HL-60/S4 (cell line): ENCODE measurements at regions not wholly inside any gene's neighbourhood (a gene's known extent, or its start where the extent isn't known, plus 50 kb on each side); places are given as distances from the start of the nearest gene placed in this dataset.
"Not testable (repeated sequence)": the region's sequence is repeated elsewhere in the genome, so short reads cannot be mapped to it uniquely, and the experiment has no call there.

Experiments used
- in situ Hi-C: fragments of 300-500 bp; cut with MboI; formaldehyde crosslinking; loops from 2 replicates; pipeline ENCODE4 v1.14.3; 2022; ENCODE audit warnings: low sequenced_read_pairs

DNA sequence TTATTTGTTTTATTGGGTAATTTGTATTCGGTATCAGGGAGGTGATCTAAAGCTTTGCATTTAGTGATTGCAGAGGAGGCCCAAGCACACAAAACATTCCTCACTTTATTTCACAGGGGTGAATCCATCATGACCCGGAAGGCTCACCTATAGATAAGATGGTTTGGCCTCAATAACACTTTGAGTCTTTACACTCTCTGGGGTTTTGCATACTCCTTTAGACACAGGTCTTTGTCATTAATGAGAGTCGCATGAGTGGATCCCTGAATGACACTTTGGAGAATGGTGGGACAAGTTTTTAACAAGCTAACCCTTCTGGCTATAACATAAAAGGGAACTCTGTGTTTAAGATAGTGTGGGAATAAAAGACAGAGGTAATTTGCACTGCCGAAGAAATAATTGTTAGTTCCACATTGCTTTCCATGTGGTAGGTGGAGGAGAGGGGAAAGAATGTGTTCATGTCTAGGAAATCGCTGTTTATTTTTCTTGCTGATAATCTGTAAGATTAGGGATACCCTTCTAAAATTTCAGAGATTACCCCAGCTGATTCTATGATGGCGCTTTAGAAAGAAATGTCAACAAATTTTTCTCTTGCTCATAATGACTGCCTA, 455.8 kb downstream of the TFEC start:
- in situ Hi-C loops = no loop called here

DNA sequence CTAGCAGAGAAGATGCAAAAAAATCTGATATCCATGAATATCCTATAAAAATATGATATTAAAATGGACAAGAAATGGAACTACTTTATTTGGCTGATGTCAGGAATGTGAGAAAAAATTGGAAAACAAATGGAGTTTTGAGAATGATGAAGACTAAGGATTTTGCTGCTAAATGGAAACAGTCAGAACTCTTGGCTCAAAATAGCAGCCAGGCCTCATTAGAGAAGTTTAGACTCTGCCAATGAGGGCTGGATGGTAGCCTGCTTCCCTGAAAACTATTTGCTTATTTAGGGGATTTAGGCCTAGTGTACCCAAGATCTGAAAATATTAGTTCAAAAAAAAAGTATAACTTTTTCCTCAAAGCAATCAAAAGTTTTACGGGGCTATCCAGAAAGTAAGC, 458.5 kb downstream of the TFEC start:
- in situ Hi-C loops = no loop called here

DNA sequence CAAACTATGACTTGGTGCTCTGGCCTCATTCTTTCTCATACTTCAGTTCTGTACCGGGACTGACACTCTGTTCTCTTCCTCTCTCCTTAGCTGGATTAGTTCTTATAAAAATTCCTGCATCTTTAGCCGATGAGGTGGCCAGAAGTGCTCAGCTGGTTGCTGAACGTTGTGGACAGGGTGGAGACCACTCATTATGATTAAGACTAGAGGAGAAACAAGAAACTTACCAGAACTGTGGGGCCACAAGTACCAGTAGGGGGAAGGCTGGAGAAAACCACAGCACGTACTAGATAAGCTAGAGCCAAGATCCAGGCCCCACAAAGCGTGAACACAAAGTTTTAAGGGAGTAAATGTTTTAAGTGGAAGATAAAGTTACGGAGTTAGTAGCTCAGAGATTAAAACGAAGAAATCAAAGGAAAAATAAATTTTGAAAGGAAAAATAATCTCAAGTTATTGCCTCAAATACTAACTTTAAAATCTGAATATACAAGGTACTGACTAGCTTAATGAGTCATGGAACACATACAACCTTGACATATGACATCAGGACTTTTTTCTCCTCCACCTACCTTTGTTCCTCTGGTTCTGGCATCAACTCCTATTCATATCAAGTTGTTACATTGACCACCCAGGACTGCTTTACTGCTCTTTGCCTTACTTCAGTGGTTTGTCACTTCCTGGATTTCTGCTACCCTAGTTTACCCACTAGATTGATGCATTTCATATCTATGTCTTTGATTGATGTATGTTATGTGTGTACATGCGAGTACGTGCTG, 469.0 kb downstream of the TFEC start:
- in situ Hi-C loops = no loop called here

DNA sequence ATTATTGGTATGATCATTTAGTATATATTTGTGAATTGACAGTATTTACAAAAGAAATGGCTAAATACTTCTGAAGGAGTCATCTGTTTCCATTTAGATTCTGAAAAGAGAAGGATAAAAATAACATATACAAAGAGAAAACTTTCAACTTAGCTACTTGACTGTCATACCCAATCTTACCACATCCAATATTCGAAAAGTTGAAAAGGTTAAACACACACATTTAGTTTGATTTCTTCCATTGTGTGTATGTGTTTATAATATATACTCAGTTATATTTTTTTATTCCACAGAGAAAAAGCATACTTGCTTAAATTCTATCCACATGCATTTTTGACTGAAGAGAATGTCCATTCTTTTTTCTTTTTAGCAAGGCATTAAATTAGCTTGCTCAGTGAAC, 470.7 kb downstream of the TFEC start:
- in situ Hi-C loops = no loop called here

DNA sequence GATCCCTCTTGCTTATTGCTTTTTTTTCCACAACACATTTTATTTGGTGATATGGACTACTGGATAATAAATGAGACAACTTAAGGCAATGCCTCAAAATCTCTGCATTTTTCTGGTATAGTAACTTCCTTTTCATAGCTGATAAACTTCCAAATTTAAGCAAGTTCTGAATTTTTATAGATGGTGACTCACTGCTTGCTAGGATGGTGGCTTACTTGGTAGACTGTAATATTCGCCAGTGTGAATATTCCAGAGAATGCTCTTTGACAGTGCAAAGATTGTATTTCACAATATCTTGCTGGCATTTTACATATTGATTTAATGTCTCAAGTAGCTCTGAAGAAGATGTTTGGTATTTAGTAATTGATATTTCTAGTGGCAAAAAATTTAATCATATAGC, 472.4 kb downstream of the TFEC start:
- in situ Hi-C loops = no loop called here

DNA sequence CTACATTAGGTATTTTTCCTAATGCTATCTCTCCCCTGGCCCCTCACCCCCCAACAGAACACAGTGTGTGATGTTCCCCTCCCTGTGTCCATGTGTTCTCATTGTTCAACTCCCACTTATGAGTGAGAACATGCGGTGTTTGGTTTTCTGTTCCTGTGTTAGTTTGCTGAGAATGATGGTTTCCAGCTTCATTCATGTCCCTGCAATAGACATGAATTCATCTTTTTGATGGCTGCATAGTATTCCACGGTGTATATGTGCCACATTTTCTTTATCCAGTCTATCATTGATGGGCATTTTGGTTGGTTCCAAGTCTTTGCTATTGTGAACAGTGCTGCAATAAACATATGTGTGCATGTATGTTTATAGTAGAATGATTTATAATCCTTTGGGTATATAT, 473.3 kb downstream of the TFEC start:
- in situ Hi-C loops = not testable (repeated sequence)

DNA sequence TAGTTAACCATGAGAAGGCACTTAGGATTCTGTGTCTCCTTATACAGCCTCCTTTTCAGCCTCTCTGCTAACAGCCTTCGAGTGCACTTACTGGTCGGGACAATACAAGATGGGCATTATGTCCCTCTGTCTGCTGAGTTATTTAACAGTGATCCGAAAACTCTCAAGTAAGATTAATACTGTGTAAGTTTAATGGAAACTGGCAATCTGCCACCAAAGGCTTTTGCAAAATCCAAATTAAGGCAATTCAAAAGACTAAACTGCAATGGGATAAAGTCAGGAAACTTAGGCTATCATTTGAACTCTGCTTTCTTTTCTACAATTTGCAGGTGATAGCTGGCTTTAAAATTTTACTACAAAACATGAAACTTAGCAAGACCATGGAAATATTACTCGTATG, 477.8 kb downstream of the TFEC start:
- in situ Hi-C loops = no loop called here

DNA sequence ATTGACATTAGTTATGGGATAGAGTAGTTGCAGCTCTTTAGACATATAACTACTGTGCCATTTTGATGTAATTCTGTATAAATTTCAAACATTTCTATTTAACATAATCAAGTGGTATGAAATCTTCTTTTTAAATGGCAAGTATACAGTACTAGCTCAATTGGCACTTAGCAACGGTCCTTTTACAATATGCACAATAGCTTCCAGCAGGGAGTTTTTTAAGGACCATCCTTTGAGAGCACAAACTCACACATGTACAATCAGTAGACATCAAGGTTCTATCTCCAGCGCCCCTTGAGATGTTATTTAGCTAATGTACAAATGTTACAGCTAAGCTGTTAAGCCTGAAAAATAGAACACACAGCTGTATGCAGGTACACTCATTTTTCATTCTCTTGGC, 480.7 kb downstream of the TFEC start:
- in situ Hi-C loops = no loop called here

DNA sequence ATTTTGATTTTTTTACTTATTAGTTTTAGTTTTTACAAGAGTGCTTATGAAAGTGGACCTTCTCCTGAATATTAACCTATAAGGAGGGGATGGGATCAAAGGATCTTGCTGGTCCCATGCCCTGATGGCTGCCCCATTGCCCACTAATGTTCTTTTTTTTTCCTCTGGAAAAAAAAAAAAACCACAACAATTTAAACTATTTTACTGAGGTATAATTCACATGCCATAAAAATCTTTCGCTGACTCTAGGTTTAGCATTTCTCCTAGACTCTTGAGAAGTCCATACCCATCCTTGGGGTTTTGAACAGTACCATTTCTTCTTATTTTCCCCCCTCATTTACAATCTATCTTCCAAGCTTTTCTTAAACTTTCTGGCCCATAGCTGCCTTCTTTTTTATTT, 481.8 kb downstream of the TFEC start:
- in situ Hi-C loops = no loop called here

DNA sequence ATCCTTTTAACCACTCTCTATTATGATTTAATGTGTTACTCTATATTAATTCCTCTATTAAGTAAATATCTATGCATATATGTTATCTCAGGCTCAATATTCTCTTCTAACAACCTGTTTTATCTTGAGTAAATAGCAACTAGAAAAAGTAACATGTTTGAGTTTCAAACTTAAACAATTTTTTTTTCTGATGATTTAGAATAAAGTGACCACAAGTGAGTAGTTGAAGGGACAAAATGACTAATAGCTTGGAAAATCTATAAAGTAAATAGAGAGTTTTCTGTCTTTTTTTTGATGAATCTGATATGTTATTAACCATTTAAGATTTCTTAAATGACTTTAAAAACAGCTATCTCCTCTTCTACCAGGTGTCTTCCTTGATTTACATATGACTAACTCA, 483.8 kb downstream of the TFEC start:
- in situ Hi-C loops = no loop called here

DNA sequence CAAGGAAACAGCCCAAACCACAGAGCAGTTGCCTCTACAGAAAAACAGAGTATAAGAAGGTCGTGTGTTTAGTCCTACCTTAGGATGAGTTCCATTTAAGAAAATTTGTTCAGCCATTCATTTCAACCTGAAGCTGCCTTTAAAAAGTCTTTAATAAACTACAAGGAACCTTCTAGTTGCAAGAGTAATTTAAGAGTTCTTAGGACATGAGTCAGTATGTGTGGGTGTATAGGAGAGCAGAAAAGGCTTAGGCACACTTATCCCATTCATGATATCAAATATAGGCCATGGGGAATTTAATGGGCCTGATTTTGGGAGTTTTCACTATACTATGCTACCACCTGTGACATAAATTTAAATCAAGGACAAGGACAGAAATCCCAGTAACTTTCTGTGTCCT, 496.8 kb downstream of the TFEC start:
- in situ Hi-C loops = no loop called here

DNA sequence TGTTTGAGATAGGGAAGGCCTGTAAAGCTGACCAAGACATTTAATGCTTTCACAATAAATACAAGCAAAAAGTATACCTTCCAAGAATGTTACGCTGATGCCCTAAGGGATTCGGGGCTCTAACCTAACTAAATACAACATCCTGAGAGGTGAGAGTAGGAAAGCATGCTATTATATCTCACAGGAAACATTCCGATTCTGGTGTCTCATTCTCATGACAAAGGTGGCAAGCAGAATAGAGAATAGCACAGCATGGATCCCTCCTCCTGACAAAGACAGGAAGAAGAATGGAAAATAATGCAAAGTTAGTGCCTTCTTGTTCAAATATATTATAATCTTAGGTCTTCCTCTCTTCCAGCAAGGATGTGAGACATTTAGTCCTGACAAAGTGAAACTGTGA, 504.3 kb downstream of the TFEC start:
- in situ Hi-C loops = no loop called here

DNA sequence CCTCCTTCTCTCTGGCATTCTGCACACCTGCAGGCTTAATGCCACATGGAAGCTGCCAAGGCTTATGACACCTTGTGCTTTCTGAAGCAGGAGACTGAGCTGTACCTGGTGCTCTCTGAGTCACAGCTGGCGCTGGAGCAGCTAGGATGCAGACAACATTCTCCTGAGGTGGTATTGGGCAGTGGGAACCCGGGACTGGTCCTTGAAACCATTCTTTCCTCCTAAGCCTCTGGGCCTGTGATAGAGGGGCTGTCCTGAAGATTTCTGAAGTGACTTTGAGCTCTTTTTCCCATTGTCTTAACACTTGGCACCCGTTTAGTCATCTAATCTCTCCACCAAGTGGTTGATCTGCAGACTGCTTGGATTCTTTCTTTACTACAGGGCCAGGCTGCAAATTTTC, 508.4 kb downstream of the TFEC start:
- in situ Hi-C loops = no loop called here

DNA sequence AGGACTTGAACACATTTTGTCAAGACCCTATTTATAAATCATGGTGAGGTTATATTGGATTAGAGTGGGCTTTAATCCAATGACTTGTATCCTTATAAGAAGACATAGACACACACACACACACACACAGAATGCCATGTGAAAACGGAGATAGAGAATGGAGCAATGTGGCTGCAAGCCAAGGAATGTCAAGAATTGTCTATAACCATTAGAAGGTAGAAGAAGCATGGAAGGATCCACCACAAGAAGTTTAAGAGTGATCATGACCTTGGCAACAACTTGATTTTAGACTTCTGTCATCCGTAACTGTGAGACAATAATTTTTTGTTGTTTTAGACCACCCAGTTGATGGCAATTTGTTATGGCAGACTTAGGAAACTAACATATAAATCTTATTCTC, 514.2 kb downstream of the TFEC start:
- in situ Hi-C loops = no loop called here

DNA sequence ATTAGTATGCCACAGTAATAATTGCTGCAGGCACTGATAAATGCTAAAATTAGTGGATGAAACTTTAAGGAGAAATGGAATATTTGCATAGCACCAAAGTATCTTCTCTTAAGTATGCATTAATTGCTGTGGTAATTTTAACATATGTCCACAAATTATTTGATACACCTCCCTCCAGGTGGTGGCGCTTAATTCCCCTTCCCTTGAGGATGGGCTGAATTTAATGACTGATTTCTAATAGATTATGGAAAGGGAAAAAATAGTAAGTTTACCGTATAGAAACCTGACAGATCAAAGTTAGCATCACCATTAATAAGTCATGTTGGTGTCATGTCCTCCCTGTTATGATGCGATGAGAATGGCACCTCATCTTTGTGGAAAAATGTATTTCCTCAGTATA, 519.2 kb downstream of the TFEC start:
- in situ Hi-C loops = no loop called here

DNA sequence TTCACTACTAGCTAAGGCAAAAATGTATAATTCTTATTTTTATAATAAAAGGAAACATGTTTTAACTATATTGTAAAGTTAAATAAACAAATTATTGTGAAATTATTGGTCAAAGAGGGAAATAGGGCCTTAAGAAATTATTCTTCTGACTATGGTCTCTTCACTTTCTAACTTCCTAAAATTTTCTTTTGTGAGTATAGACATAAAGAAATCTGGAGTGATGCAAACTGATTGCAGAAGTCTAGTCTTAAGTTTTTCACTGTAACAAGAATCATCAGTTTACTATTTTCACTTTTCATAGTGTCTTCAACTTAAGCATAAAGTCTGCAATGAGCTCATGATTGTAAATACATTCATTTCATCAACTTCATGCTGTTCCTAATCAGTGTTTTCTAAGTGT, 525.4 kb downstream of the TFEC start:
- in situ Hi-C loops = no loop called here

DNA sequence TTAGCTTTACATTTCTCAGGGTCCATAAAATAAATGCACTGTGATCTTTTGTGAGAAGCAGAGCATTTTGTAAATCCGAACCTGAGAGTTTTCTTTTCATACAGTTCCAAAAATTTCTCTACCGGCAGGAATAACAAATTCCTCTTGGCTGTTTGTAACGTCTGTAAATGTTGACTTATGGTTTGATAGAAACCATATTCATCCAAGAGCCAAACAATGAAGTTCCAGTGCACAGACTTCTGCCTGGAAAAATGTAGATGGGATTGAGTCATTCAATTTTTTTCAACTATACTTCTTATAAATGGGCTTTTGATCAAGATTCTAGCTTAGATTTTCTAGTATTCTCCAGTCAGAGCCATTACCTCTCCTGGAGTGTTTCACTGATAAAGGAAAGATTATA, 530.6 kb downstream of the TFEC start:
- in situ Hi-C loops = no loop called here

DNA sequence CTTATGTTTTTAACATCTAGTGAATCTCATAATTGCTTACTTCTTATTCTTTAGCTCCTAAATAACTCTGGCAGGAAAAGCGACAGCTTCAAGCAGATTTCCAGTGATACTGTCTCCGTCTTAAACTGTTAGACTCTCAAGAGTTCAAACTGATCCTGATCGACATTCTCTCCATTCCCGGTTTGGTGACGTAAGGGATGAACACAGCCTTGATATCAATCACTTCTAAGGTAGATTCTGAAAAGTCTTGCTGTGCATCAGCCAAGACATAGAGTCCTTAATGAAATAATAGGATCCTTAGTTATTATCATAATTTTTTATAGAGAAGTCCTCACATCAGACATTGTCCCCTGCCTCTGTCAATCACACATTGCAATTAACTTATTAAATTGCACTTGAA, 534.6 kb downstream of the TFEC start:
- in situ Hi-C loops = no loop called here

DNA sequence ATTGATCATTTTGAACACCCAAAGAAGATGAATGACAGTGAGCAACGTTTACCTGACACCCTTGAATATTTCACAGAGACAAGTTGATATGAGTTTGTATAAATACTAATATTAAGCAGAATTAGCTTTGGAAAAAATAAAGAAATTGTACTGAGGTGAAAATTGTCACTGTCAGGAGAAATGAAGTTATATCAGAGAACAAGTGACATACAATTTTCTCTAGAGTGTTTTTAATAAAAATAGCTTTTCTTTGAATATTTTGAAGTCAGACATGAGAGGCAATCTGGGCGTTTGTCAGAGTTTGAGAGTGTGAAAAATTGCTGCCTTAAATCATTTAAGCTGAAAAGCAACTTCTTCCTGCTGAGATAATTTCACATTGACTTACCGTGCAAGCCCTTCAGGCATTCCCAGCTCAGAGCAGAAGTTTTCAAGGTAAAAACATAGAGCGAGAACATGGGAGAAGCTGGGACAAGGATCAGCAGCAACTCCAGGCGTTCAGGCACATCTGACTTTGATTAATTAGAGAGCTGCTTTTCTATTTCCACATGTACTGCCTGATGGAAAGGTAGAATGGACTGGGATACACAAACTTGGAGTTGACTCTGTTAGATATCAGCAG, 535.9 kb downstream of the TFEC start:
- in situ Hi-C loops = no loop called here

DNA sequence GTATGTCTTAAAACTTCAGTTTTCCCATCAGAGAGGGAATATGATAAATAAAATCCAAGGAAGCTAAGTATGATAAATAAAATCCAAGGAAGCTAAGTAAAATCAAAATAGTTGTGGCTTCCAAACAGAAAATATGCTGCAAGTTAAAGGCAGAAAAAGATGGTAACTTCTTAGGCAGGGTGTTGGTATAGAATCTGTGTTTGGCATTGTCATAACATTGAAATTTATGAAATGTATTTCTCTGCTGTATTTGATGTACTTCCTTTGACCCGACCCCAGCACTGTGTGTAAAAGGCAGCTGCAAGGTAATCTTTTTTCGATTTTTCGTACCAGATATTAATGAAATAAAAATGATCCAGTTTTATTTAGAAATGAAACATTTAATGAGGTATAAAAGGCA, 537.2 kb downstream of the TFEC start:
- in situ Hi-C loops = no loop called here

DNA sequence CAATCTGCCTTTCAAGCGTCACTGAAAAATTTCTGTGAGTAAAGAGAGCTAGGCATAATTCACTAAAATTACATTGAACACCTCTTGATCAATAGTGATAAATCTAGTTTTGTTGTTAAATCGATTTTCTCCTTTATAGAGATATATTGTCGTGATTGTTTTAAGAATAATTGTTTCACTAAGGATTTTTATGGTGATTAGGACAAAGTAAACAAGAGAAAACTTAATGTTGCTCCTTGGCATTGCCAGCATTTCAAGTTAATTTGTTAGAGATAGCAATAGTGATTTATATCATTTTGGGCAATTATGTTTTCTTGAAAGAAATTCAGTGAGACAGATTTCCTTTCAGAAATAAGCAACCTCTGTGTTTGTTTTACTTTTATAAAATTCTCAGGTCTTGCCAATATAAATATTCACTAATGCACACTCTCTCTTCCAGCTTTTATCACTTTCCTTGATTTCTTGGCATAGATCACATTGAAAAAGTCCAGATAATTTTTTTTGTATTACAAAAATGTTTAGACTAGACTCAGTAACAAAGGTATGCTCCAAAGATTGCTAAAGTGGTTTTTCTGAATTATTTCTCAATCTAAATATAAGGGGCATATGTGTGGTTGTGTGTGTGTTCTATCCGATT, 538.7 kb downstream of the TFEC start:
- in situ Hi-C loops = no loop called here

DNA sequence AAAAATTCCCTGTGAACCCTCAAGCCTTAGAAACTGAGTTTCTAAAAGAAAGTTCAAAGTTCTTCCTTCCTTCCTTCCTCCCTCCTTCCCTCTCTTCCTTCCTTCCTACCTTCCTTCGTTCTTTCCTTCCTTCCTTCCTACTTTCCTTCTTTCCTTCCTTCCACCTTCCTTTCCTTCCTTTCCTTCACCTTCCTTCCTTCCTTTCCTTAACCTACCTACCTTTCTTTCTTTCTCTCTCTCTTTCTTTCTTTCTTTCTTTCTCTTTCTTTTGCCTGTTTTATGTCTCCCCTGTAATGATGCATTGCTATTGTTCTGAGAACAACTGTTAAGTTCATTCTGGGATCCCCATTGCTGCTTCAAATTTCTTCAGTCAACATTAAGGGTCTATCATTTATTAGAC, 551.1 kb downstream of the TFEC start:
- in situ Hi-C loops = no loop called here
